HG02678 (cell line): ENCODE measurements at regions not wholly inside any gene's neighbourhood (a gene's known extent, or its start where the extent isn't known, plus 50 kb on each side); places are given as distances from the start of the nearest gene placed in this dataset.

Experiments
- ATAC-seq: cut with Tn5 transposase; IDR thresholded peaks from one replicate; pipeline ENCODE4 v1.9.1; 2021; ENCODE audit warnings: mild to moderate bottlenecking, moderate library complexity; ENCODE audit not compliant: unreplicated experiment

GRCh38 chr10:36187380-36188079 lies 545.4 kb upstream of the FZD8 start:
- ATAC-seq: no peak

- ATAC-seq: no peak
Observed at GRCh38 chr10:36185097-36185496, 543.0 kb upstream of the FZD8 start.

- no peak for ATAC-seq
Observed at GRCh38 chr10:36183726-36184125, 541.6 kb upstream of the FZD8 start.

GRCh38 chr10:36183056-36183455 lies 541.0 kb upstream of the FZD8 start:
- no peak for ATAC-seq

GRCh38 chr10:36182606-36183005 lies 540.5 kb upstream of the FZD8 start:
- no peak for ATAC-seq

GRCh38 chr10:36182179-36182566 lies 540.1 kb upstream of the FZD8 start:
- ATAC-seq: no peak

- no peak for ATAC-seq
Observed at GRCh38 chr10:36181426-36182178, 539.5 kb upstream of the FZD8 start.

- ATAC-seq: no peak
Observed at GRCh38 chr10:36178616-36179015, 536.5 kb upstream of the FZD8 start.

GRCh38 chr10:36177071-36177470 lies 535.0 kb upstream of the FZD8 start:
- ATAC-seq: no peak

GRCh38 chr10:36175954-36176353 lies 533.9 kb upstream of the FZD8 start:
- ATAC-seq: no peak

GRCh38 chr10:36173364-36173763 lies 531.3 kb upstream of the FZD8 start:
- no peak for ATAC-seq

GRCh38 chr10:36171953-36172940 lies 530.2 kb upstream of the FZD8 start:
- ATAC-seq: no peak

- ATAC-seq: no peak
Observed at GRCh38 chr10:36171556-36171952, 529.5 kb upstream of the FZD8 start.

GRCh38 chr10:36170943-36171501 lies 528.9 kb upstream of the FZD8 start:
- ATAC-seq: no peak

GRCh38 chr10:36170142-36170719 lies 528.1 kb upstream of the FZD8 start:
- no peak for ATAC-seq

- no peak for ATAC-seq
Observed at GRCh38 chr10:36168777-36169176, 526.7 kb upstream of the FZD8 start.

GRCh38 chr10:36164556-36165504 lies 522.7 kb upstream of the FZD8 start:
- ATAC-seq: no peak

GRCh38 chr10:36163827-36164226 lies 521.7 kb upstream of the FZD8 start:
- no peak for ATAC-seq

GRCh38 chr10:36157486-36157885 lies 515.4 kb upstream of the FZD8 start:
- no peak for ATAC-seq

- ATAC-seq: no peak
Observed at GRCh38 chr10:36148207-36148606, 506.1 kb upstream of the FZD8 start.
